ENCODE measurements at regions not wholly inside any gene's neighbourhood (a gene's known extent, or its start where the extent isn't known, plus 50 kb on each side); places are given as distances from the start of the nearest gene placed in this dataset.

DNA sequence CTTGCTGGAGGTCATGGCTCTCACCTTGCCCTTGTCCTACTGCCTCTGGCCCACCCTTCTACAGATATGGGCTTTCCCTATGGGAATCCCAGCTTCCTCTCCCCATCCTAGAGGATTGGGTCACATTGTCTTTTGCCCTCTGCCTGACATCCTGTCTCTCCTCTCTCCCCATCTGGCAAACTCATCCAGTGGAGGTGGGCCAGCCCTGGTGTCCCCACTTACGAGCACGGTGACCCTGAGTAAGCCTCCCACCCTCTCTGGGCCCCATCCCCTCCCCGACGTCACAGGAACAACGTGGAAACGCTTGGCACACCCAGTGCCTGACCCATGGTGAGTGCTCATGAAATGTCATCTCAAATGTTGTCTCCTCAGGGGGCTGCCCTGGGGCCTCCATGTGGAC lies 56.1 kb upstream of the ID3 start:
- no peak for DNase-seq (ENCODE audit: low read depth)

- no peak for DNase-seq (ENCODE audit: low read depth)
These were observed 54.8 kb upstream of the ID3 start for GRCh38 chr1:23614032-23614660.

DNA sequence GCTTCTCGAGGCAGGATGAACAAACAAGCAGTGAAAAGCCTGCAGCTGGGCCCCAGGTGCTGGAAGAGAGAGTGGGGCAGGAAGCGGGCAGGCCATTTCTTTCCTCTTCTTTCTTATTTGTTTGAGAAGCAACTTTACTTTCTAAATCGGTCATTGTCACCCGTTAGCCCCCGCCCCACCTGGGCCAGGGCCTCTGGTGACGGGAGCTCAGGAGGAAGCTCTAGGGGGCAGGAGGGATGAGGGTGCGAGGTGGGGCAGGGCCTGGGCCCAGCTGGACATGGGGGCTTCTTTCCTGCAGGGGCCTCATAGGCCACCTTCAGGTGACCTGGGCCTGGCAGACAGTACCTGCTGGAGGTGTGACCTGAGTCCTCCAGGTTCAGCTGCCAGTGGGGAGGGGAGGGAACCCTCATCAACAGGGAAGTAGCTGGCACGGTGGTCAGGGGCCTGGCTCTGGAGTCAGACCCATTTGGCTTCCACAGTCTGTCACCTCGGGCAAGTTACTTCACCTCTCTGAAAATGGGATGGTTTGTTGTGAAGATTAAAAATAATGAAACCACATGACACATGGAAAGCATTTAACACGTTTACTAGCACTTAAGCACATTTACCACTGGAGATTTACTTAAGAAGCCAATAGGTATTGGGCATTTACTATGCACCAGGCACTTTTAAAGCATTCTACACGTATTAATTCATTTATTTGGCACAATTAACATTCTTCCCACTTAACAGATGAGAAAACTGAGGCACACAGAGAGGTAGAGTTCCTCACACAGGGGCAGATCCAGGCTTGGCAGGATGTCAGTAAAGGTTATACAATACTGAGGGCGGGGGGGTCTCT lies 54.1 kb upstream of the ID3 start:
- DNase-seq (ENCODE audit: low read depth), result no peak

DNA sequence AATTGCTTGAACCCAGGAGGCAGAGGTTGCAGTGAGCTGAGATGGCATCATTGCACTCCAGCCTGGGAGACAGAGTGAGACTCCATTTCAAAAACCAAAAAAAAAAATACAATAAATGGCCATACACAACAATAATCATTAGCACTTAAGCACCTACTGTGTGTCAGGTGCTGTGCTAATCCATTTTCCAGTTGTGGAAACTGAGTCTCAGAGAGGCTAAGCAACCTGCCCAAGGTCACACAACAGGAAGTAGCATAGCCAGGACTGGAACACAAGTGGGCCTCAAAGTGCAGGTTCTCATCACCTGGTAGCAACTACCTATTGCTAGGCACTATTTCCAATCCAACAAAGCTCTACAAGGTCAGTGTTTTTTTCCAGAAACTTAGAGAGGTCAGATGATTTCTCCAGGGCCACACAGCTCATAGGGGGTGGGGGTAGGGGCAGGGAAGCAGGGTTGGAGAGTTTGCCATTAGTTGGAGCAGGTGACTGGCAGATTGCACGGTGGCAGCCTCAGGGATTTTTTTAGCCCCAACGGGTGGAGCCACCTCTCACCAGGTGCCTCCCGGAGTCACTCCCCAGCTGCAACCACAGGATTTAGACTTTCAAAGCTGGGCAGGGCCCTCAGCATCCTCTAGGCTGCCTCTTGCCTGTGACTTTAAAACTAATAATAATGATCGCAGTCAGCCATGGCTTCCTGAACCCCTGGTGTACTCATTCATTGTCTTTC lies 52.5 kb upstream of the ID3 start:
- DNase-seq (ENCODE audit: low read depth), result no peak

DNA sequence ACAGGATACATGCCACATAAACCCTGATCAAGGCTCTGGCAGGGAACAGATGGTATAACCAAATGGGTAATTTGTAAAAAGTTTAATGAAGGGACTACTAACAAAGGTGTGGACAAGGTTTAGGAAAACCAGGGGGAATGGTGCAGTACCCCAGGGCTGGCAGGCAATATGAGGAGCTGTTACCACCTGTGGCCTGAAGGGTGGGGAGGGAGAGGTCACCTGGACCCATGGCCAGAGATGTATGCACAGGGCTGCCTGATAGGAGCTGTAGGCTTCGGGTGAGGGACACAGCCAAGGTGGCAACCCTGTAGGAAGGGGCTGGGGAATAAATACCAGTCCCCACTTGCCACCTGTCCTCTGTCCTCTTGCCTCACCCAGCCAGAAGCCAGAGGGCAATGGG lies 51.4 kb upstream of the ID3 start:
- no peak for DNase-seq (ENCODE audit: low read depth)

- no peak for DNase-seq (ENCODE audit: low read depth)
These were observed 50.7 kb upstream of the ID3 start for GRCh38 chr1:23609971-23610370.
